Left ventricle myocardium inferior (tissue), 1 donor: ENCODE measurements at regions not wholly inside any gene's neighbourhood (a gene's known extent, or its start where the extent isn't known, plus 50 kb on each side); places are given as distances from the start of the nearest gene placed in this dataset.

Experiments used
- DNase-seq: peaks from one replicate; pipeline ENCODE4 v3.0.0-alpha.2; 2020
- H3K27ac ChIP-seq: fragments of 200-600 bp; replicated peaks from 2 replicates; pipeline ENCODE4 v1.8.0; 2021
- H3K27me3 ChIP-seq: fragments of 200-600 bp; 2 replicates; pipeline ENCODE4 v1.8.0; 2021; ENCODE audit warnings: low read depth
- H3K36me3 ChIP-seq: fragments of 200-600 bp; 2 replicates; pipeline ENCODE4 v1.8.0; 2021
- H3K4me1 ChIP-seq: fragments of 200-600 bp; 2 replicates; pipeline ENCODE4 v1.8.0; 2021
- H3K4me3 ChIP-seq: fragments of 200-600 bp; 2 replicates; pipeline ENCODE4 v1.8.0; 2021; ENCODE audit warnings: mild to moderate bottlenecking, moderate library complexity
- H3K9me3 ChIP-seq: fragments of 200-600 bp; replicated peaks from 2 replicates; pipeline ENCODE4 v1.8.0; 2021
- CTCF ChIP-seq: fragments of 200-600 bp; IDR thresholded peaks from 2 replicates; pipeline ENCODE4 v1.8.0; 2021; ENCODE audit warnings: antibody characterized with exemption, mild to moderate bottlenecking, borderline replicate concordance
- intact Hi-C: fragments of 100-400 bp; cut with micrococcal nuclease; formaldehyde crosslinking; loops from one replicate; pipeline ENCODE4 v1.11.0; 2022
- donor health status: DM: no; HTN: yes; CAD: no; lungs with severe emphysema.

DNA sequence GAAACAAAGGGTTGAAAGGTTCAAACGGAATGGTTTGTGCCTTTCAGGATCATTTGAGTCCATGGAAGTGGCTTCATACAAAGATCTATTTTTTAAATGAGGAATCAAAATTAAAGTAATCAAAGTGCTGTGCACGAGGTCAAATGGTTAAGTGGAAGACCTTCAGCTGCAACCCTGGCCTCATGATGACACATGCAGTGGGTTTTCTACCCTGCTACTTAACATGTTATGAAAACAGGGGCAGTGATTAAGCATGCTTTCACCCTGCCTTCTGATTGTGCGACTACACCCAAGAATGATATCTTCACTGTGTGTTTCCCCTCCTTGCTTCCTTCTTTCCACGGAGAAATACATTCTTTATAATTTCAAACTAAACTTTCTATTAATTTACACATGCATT lies 604.2 kb downstream of the LRRIQ3 start:
- no peak for DNase-seq
- H3K4me3 ChIP-seq: no peak overlapping the region
- no peak for TF ChIP-seq CTCF
- no peaks in the 10 kb centered on the region for H3K27me3 ChIP-seq
- H3K4me1 ChIP-seq: no peaks in the 10 kb centered on the region
- no peak overlapping the region for H3K27ac ChIP-seq
- intact Hi-C loops: no loop called here
- H3K36me3 ChIP-seq: no peaks in the 10 kb centered on the region
- H3K9me3 ChIP-seq: peaks cover 2% of the 10 kb centered on the region

DNA sequence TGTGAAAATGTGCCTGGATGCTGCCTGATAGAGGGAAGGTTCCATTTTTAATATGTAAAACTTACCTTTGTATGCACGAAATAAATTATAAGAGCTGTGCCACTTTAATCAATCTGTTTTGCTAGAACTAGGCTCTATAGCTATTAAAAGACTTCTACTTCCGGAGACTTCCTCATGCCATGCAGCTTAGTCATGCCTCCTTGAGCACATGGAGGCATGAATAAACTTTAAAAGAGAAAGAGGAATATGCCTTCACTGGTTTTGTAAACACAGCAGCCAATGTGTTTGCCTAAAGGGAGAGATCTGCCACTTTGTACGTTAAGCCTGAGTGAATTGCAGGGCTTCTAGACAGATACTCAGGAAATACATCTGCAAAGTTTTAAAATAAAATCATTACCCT lies 604.6 kb downstream of the LRRIQ3 start:
- intact Hi-C loops: no loop called here
- H3K9me3 ChIP-seq: peaks cover 7% of the 10 kb centered on the region
- H3K4me1 ChIP-seq: no peaks in the 10 kb centered on the region
- H3K4me3 ChIP-seq: no peak overlapping the region
- H3K36me3 ChIP-seq: no peaks in the 10 kb centered on the region
- H3K27ac ChIP-seq: no peak overlapping the region
- no peaks in the 10 kb centered on the region for H3K27me3 ChIP-seq
- no peak for TF ChIP-seq CTCF
- no peak for DNase-seq

- Histone ChIP-seq H3K27me3 (no peaks in the 10 kb centered on the region), H3K4me3 (no peak overlapping the region), H3K27ac (no peak overlapping the region), H3K9me3 (peaks cover 5% of the 10 kb centered on the region), H3K4me1 (no peaks in the 10 kb centered on the region), H3K36me3 (no peaks in the 10 kb centered on the region)
- no peak for DNase-seq
- TF ChIP-seq CTCF: no peak
- intact Hi-C loops: no loop called here
Measured at GRCh38 chr1:73587080-73587479, 610.9 kb downstream of the LRRIQ3 start.

GRCh38 chr1:73577206-73577605 lies 620.8 kb downstream of the LRRIQ3 start:
- intact Hi-C loops: no loop called here
- no peak overlapping the region for H3K4me3 ChIP-seq
- no peaks in the 10 kb centered on the region for H3K27me3 ChIP-seq
- DNase-seq: no peak
- TF ChIP-seq CTCF: no peak
- H3K36me3 ChIP-seq: no peaks in the 10 kb centered on the region
- H3K4me1 ChIP-seq: no peaks in the 10 kb centered on the region
- H3K27ac ChIP-seq: no peak overlapping the region
- H3K9me3 ChIP-seq: peaks cover 13% of the 10 kb centered on the region

DNA sequence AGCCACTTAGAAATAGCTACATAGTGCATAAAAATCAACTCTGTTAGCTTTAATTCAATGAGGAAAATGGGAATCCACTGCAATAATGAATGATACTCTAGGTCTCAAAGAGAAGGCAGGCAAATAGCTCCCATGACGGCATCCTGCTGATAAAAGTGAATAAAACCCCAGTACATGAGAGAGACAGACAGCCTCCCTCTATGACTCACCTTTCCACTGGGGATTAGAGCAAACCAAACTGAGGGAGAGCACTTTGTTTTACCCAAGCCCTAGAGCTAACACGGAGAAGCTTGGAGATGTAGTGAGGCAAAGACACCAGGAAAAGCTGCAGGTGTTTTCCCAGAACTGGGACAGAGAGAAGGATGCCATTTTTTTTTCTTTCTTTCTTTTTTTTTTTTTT lies 621.9 kb downstream of the LRRIQ3 start:
- DNase-seq: no peak
- TF ChIP-seq CTCF: no peak
- peaks cover 9% of the 10 kb centered on the region for H3K9me3 ChIP-seq

GRCh38 chr1:73564294-73564693 lies 633.7 kb downstream of the LRRIQ3 start:
- Histone ChIP-seq H3K9me3 (peaks cover 25% of the 10 kb centered on the region), H3K4me1 (no peaks in the 10 kb centered on the region), H3K36me3 (no peaks in the 10 kb centered on the region), H3K4me3 (no peak overlapping the region), H3K27me3 (no peaks in the 10 kb centered on the region), H3K27ac (no peak overlapping the region)
- no peak for TF ChIP-seq CTCF
- DNase-seq: no peak
- intact Hi-C loops: no loop called here

More for the DNA sequence above, 621.9 kb downstream of the LRRIQ3 start:
- H3K27me3 ChIP-seq: no peaks in the 10 kb centered on the region
- no peak overlapping the region for H3K4me3 ChIP-seq
- intact Hi-C loops: no loop called here
- no peaks in the 10 kb centered on the region for H3K36me3 ChIP-seq
- H3K27ac ChIP-seq: no peak overlapping the region
- no peaks in the 10 kb centered on the region for H3K4me1 ChIP-seq
